ENCODE measurements at regions not wholly inside any gene's neighbourhood (a gene's known extent, or its start where the extent isn't known, plus 50 kb on each side); places are given as distances from the start of the nearest gene placed in this dataset.

DNA sequence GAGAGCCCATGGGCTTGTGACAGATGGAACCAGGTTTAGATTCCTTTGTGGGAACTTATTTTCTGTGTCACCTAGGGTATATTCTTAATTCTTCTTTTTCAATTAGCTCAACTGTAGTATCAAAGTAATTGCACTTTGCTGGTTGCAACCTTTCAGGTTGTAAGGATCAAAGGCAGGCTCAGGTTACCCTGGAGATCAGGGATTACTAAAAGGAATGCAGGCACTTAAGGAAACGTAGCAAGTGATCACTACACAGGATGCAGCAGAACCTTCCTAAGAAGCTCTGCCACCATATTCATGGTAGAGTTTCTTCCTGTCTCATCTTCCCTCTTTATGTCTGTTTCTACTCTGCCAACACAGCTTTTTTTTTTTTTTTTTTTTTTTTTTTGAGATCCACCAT, 133.2 kb upstream of the JAG1 start:
- no peak for DNase-seq

DNA sequence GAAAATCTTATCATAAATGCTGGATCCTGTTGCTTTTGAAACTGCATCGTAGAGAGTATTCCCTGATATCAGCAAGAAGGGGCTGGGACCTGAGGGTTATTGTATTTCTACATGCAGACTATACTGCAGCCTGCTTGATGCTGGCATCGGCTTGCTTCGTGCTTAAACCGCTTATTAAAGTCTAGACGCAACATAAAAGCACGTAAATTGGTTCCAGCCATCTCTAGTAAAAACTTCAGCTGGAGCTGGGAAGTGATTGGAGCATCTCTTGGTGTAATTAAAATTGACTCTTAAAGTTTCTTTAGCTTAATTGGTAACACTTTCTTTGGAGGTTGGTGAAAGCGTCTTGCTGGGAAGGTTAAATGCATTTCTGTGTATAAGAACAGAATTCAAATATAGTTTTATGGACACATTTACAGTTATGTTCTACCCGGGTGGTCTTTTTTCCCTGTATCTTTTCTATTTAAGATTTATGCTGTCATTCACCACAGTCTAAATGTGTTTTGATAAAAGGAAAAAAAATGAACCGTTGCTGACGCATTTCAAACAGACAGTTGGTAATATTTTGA, 139.0 kb upstream of the JAG1 start:
- DNase-seq: no peak

DNA sequence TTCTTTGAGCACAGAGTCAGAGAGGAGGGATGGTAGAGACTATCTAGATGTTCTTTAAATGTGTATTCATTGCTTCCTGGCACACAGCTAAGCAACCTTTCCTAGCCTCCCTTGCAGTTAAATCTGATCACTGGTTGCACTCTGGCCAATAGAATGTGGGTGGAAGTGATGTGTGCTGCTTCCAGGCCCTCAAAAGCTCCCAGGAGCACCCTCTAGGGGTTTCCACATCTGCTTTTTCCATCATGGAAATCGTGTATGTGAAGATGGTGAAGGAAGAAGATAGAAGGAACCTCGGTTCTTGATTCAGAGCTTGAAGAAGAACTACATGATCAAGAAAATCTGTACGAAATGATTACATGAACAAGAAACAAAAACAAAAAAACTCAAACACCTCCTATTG, 149.8 kb upstream of the JAG1 start:
- DNase-seq: no peak

DNA sequence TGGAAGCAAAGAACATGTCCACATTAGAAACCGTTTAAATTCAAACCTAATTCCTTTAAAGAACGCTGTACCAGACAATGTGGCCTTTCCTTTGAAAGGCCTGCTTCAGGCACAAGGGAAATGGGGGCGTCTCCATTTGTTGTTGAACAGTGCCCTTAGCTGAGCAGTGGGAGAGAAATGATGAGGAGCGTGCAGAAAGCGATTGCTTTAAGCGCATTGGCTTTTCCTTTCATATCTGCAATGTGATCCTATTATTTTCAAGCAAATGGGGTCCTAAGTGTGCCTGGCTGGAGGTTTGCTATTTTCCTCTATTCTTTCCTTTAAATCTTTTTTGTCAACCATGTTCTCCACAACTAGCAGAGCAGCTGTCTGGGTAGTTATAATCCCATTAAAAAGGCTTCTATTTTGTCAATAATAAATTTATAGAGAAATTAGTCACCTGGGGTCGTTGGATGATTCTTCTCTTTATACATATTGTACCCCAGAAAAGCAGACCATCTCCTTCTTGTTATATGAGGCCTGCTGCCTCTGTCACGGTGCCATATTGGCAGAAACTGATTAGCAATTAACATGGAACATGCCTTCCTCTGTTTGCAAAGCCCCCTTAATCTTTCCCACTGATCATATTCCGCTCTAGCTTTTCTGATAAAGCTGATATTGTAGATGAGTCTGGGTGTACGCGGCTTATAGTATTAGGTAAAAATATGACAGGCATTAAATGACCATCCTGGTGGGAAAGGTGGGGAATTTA, 151.1 kb upstream of the JAG1 start:
- DNase-seq: no peak

DNA sequence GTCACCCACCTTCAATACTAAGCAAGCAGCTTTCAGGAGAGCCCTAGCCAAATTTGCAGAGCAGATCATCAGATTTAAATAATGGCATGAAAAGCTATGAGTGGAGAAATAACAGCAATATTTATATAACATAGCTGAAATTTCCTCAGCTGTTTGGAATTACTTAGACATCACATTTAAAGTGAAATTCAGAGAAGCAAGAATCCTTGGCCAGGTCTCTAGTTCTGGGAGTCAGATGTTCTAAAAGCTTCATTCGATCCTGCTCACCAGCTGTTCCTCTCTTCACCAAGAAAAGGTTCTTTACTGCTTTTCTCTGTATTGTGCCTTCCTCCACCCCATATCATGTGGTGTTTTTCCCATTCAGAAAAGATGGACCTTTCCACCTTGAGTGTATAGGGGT, 152.3 kb upstream of the JAG1 start:
- no peak for DNase-seq

DNA sequence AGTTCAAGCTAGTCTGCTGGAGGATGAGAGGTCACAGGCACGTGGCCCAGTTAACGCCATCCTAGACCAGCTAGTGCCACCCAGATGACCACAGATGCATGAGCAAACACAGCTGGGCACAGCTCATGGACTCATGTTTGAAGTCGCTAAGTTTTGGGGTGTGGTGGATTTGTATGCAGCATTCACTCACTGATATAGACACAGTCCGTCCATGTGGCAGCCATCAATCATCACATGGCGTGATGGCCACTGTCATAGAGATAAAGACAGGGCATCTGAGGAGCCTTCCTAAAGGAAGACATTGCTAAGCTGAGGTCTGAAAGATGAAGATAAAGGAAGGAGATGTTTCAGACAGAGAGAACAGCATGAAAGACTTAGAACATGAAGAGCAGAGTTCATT, 154.4 kb upstream of the JAG1 start:
- DNase-seq: no peak

DNA sequence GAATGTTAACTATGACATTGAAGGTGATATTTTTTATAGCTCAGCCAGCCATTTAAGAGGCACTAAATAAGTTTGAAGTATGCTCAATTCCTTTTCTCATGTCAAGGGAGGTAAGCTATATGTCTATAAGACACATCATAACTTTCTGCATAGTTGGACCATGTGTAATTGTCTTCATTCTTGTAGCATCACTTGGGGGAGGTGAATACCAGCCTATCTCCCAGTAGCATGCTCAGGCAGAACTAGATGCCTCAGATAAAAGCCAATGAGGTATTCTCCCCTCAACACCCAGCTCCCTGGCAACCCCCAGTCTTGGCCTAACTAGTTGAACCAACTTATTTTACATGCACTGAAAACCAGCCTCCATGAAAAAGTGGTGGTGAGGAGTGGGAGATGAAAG, 158.3 kb upstream of the JAG1 start:
- DNase-seq: no peak

DNA sequence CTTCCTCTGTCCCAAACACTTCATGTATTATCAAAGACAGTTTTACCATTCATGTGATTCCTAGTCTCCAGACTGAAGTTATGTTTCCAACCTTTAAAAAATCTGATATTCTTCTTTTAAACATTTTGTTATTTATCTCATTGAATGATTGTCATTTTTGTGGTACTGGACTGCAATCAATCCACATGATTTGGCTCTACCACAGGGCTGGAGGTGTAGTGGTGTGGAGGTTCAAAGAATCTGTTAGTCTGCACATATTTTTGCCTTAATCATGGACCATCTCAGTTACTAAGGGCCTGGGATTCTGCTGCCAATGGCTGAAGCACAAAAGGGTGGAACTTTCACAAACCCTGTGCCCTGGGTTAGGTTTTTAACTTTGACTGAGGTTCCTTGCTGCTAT, 164.1 kb upstream of the JAG1 start:
- no peak for DNase-seq

DNA sequence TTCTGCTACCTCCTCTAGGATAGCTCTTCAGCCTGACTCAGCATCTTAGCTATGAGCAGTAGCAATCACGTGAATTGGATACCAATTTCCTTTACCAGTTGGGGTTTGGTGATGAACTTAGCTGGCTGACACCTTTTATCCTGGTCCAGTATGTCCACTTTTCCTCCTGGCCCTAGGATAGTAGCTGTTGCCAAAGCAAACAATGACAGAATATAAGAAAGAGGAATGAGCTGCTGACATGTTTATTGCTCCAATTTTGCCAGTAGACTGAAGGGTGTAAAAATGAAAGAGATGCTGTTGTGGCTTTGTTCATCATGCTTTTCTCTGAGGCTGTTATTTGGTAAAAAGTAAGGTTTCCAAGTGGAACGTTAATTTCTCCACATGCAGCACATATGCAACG, 168.3 kb upstream of the JAG1 start:
- DNase-seq: no peak

DNA sequence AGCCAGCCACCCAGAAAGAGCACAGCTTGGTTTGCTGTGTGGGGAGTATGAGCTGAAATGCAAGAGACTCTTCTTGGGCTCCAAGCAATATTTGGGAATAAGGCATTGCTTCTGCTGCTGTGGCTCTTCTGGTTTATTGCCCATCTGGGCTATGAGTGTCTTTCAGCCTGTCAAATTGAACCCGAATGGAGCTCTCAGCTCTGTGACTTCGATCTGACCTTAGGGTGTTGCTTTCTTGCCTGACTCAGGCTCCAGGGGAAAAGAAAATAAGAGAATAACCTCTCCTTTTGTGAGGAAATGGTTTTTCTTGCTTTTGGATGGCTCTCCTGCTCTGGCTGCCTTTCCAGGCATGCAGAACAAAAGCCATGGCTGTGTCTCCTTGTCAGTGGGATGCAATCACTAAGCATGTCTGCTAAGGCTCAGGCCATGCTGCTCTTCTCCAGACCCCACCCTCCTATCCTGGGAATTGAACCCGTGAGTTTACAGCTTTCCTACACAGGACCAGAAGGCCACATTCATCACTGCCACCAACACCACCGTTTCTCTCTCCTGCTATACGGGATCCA, 169.4 kb upstream of the JAG1 start:
- no peak for DNase-seq

DNA sequence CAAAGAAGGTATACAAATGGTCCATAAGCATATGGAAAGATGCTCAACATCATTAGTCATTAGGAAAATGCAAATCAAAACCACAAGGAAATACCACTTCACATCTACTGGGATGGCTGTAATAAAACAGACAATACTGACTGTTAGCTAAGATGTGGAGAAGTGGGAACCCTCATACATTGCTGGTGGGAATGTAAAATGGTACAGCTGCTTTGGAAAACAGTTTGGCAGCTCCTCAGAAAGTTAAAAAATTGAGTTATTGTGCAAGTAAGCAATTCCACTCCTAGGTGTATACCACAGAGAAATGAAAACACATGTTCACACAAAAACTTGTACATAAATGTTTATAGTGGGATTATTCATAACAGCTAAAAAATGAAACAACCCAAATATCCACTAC, 173.0 kb upstream of the JAG1 start:
- no peak for DNase-seq

DNA sequence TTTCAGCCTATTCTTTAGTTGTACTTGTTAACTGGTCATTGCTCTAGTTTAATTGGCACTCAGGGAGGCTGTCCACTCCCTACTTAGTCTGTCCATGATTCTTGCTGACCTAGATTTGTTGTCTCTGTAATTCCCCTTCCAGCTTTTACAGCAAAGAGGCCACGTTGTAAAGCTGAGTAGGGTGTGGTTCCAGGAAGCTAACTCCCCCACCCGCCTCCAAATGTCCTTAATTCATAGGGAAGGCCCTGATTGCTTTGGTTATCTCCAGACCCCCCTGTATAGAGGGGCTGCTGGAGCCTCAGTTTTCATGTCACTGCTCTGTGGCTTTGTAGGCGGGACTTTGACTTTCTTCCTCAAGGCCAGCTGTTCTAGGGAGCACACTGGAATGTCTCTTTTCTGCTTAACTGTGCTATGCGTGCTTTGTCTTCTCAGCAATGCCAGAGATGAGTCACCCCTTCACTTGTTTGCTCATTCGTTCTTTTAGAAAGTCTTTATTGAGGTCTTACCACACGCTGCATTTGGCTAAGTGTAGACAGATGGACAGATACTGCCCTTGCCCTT, 175.1 kb upstream of the JAG1 start:
- DNase-seq: no peak

DNA sequence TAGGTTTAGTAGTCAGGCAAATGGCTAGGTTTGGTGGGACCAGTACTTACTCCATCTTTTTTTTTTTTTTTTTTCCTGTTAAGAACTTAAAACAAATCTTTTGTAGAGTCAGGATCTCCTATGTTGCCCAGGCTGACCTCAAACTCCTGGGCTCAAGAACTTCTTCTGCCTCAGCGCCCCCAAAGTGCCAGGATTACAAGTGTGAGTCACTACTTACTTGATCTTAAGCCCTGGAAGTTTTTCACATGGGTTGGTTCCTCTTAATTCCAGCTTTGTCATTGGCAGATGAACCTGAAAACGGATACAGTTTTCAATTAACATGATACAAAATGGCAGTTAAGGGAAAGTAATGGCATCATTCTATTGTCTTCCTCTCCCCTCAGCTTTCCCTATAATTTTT, 179.4 kb upstream of the JAG1 start:
- DNase-seq: no peak

DNA sequence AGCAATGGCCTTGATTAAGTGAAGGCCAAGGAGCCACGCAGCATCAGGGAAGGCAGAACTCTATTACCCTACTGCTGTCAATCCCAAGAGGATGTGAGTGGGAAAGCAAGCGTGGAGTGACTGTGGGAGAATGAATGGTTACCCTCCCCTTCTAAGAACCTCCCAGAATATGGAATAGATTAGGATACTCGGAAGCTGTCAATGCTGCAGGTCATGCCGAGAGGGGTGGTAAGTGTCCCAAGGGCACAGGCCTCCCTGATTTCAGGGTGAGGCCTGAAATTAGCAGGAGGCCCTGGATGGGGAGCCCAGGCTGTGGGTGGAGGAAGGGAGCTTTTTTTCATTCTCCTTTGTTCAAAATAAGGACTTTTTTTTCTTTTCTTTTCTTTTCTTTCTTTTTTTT, 179.9 kb upstream of the JAG1 start:
- DNase-seq: no peak

DNA sequence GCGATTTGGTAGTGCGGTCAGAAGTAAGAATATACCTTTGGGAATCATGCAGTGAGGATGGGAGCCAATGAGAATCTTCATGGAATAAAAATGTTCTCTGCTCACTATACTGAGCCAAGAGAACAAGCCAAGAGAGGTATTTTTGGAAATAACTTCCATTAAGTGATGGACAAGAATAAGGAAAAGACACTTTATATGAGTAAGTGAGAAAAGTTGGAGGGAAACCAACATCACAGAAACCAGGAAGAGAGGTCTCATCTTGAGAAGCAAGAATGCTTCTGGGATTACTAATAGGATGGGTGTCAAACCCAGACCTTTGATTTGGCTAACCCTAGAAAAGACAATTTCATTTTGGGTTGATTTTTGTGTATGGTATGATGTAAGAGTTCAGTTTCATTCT, 181.2 kb upstream of the JAG1 start:
- DNase-seq: no peak

DNA sequence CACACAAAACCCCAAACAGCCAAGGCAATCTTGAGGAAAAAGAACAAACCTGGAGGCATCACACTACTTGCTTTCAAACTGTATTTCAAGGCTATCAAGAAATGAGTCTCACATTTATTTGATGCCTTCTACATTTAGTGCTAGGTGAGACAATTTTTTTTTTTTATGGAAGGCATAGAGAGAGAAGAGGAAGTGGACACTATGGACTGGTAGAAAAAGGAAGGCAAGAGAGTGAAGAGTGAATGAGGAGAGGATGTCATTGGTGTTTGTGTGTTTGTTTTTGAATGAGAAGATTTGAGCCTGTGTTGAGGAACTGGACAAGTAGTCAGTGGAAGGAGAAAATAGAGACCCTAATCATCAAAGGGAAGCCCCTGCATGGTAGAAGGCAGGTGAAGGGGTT, 182.0 kb upstream of the JAG1 start:
- no peak for DNase-seq

DNA sequence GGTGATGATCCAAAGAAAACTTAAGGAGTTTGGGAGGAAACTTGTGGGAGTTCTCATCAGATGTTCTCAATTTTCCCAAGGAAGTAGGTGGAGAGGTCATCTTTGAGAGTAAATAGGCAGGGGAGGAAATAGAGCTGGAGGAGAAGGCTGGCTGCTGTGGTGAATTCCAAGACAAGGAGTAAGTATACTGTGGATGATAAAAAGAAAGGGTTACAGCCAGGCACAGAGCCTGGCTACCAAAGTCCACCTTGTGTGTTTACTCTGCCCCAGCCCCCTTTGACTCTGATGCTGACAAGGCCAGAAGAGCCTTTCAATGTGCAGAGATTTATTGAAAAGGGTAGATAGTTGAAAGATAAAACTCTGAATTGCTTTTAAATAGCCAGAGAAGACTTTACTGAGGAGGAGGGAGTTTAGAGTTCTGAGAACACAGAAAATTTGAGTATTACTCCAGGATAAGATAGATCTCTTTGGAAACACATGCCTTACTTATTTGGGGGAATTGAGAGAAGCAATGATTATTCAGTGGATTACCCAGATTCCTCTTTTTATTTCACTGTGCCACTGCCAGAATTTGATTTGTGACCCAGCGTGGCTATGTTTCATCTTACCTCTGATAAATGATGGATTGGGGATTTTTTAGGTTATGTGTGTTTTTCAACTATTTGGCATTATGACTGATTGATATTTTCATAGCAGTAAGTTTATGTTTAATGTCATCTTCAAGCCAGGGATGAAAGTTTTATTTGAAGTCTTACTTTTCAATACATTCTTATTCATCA, 182.6 kb upstream of the JAG1 start:
- DNase-seq: no peak

DNA sequence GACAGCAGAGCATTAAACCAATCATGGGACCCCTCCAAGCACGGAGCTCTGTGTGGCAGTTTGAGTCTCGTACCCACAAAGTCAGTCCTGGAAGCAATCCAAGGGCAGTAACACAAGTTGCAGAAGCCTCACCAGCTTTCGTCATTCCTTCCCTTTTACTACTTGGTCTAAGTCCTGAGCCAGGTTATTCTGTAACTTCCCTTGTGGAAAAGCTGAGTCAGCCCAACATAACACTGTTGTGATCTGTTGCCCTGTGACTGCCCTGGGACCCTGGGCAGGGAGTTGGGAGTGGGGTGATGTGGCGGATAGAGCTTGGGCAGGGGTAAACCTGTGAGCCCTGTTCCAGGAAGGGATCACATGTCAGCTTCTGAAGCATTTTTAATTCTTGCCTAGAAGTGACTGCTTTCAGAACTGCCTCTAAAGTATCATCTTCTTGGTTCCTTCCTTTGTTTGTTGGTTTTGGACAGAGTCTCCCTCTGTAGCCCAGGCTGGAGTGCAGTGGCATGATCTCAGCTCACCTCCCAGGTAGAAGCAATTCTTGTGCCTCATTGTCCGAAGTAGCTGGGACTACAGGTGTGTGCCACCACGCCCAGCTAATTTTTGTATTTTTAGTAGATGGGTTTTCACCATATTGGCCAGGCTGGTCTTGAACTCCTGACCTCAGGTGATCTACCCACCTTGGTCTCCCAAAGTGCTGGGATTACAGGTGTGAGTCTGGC, 183.7 kb upstream of the JAG1 start:
- DNase-seq: no peak

DNA sequence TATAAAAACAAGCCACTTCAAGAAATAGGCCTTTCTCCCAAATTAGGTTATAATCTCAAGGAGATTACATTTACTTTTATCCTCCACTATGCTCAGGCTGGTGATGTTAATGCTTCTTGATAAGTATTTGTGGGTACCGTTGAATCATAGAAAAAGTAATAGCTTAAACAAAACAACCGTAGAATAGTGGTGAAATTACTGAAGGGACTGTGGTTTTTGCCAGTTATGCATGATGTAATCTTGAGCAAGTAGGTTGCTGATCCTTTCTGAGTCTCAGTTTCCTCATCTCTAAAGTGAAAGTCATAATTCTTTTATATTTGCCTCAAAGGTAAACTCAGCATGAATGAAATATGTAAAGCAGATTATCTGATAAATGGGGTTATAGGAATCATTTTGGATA, 187.3 kb upstream of the JAG1 start:
- no peak for DNase-seq

DNA sequence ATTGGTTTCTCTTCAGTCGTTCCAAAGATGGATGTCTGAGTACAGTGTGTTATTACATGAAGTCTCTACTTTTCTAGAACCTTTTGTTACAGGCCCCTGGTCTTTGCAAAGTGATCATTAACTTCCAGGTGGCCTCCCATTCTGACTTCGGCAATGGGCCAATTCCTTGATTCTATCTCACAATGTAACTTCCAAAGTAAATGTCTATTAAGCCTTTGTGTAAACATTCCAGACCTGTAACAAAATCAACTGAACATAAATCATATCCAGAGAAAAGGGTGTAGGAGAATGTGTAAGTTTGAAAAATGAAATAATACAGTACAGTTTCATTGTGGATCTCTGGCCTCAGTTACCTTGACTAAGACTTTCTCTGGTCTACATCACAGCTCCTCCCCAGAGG, 187.8 kb upstream of the JAG1 start:
- DNase-seq: no peak

DNA sequence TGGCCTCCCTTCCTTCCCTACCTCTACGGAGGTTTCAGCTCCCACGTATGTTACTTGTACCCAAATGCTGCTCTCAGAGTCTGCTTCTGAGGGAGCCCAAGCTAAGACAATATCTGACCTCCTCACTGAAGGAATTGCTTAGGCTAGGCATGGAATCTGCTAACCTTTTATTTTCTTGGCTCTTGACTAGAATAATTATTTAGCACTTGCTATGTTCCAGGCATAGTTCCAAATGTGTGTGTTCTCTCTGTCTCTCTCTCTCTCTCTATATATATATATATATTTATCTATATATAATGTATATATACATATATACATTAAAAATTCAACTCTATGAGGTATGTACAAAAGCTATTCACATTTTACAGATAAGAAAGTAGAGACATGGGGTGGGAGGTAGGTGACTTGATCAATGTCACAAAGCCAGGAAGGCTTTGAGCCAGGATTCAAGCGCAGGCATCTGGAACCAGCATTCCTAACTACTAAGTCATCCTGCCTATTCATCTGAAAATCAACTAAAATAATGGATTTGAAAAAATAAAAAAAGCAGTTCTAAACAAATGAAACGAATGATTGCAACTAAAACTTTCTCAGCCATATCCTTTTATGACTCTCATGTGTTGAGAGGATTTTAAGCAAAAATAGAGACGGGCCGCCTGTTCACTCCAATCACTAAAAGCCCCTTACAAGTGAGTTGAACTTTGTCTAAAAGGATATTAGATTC, 189.7 kb upstream of the JAG1 start:
- DNase-seq: no peak

DNA sequence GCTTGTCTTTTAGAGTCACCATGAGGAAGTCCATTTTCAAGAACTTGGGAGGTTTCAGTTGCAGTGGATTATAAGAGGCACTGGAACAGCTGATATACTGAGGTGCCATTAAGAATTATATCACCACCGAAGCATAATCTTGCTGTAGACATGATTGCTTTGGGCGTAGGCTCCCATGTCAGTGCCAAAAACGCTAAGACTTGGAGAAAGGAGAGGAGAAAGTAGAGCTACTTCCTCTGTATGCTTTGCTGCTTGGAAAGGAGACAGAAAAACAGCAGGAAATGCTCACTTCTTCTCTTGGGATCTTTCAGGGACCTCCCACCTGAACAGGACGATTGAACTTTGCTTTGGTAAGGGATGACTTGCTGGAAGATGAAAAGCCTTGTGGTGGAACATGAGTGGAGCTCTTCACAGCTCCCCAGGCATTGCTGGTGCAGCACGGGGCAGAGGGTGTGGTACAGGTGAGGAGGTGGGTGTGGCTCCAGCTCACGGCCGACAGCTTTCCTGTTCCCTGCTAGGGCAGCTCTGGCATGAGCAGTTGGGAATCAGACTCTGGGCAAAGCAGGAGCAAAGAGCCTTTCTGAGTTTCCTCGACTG, 190.4 kb upstream of the JAG1 start:
- DNase-seq: no peak
